Sigmoid colon (tissue), 4 donors: ENCODE measurements at regions not wholly inside any gene's neighbourhood (a gene's known extent, or its start where the extent isn't known, plus 50 kb on each side); places are given as distances from the start of the nearest gene placed in this dataset.

Source experiments
- CTCF ChIP-seq, 4 experiments: fragments of 450-650 bp in 3 of 4; fragments of 200-600 bp in 1 of 4; IDR thresholded peaks; one replicate each; pipeline ENCODE4 v1.5.1; 2016 to 2019; ENCODE audit warnings: antibody characterized with exemption in 4 of 4, mild to moderate bottlenecking in 3 of 4, moderate library complexity in 2 of 4
- EP300 ChIP-seq, 4 donors: sonication (generic); formaldehyde crosslinking; IDR thresholded peaks; one replicate each; pipeline ENCODE4 v1.6.1; 2017; ENCODE audit warnings: antibody characterized with exemption in 4 of 4
- POLR2A ChIP-seq, 2 donors: fragments of 450-650 bp; IDR thresholded peaks; one replicate each; pipeline ENCODE4 v1.6.1; 2016; ENCODE audit warnings: antibody characterized with exemption in 2 of 2, mild to moderate bottlenecking in 2 of 2, moderate library complexity in 2 of 2
- POLR2AphosphoS5 ChIP-seq, 4 donors: sonication (generic); formaldehyde crosslinking; IDR thresholded peaks; one replicate each; pipeline ENCODE4 v1.6.1; 2017; ENCODE audit warnings: antibody characterized with exemption in 4 of 4

- no peak for TF ChIP-seq POLR2A (IDR thresholded peaks at IDR 0.05)
- no peak for TF ChIP-seq CTCF (IDR thresholded peaks at IDR 0.05)
- TF ChIP-seq EP300 (IDR thresholded peaks at IDR 0.05): no peak
- TF ChIP-seq POLR2AphosphoS5 (IDR thresholded peaks at IDR 0.05): peak in 2 of 4 donors; percentile 34 to 53
Measured at GRCh38 chr12:105992849-105993740, 145.7 kb downstream of the NUAK1 start.
